Right atrium auricular region (tissue), 2 donors: ENCODE measurements at regions not wholly inside any gene's neighbourhood (a gene's known extent, or its start where the extent isn't known, plus 50 kb on each side); places are given as distances from the start of the nearest gene placed in this dataset.

Experiments used
- DNase-seq: peaks from one replicate; pipeline ENCODE4 v3.0.0-alpha.2; 2019; ENCODE audit warnings: low spot score
- H3K27ac ChIP-seq, 2 donors: fragments of 200-600 bp; sonication (generic); 1 replicate in 1 of 2; 2 replicates in 1 of 2; pipeline ENCODE4 v1.5.1; 2016 to 2019
- H3K27me3 ChIP-seq, 2 donors: fragments of 200-600 bp; sonication (generic); one replicate each; pipeline versions ENCODE4 v1.5.1 to v1.6.0; 2017 to 2019
- H3K36me3 ChIP-seq: fragments of 200-600 bp; sonication (generic); one replicate; pipeline ENCODE4 v1.5.1; 2016
- H3K4me1 ChIP-seq, 2 donors: fragments of 200-600 bp; sonication (generic); one replicate each; pipeline versions ENCODE4 v1.5.1 to v1.6.0; 2017 to 2019
- H3K4me3 ChIP-seq, 2 donors: fragments of 200-600 bp; sonication (generic); 1 replicate in 1 of 2; 2 replicates in 1 of 2; pipeline ENCODE4 v1.5.1; 2017 to 2019; ENCODE audit warnings: mild to moderate bottlenecking in 1 of 2, moderate library complexity in 1 of 2
- H3K9me3 ChIP-seq, 2 donors: fragments of 200-600 bp; sonication (generic); one replicate each; pipeline ENCODE4 v1.5.1; 2019
- TF ChIP-seq, protein P1 (sequence below), 2 donors: fragments of 200-600 bp; sonication (generic); IDR thresholded peaks; one replicate each; pipeline ENCODE4 v1.5.1; 2019; ENCODE audit warnings: antibody characterized with exemption in 2 of 2

DNA sequence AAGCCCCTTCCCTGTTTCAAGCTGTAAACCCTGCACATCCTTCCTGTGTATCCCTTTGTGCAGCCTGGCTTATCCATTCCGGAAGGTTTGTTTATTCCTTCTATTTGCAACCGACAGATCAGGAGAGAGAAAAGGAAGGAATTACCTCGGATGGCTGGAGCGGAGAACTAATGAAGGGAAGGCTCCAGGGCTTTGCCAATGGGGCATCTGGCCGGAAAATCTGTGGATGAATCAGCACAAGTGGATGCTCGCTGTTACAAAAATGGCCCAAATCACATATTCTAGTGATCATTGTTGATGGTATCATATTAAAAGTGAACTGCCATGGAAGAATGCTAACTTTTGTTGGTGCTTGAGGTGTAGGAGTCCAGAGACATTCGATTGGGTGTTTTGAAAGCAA lies 97.1 kb downstream of the AQP4 start:
- H3K4me1 ChIP-seq: no peaks in the 10 kb centered on the region
- H3K27me3 ChIP-seq: no peaks in the 10 kb centered on the region
- H3K36me3 ChIP-seq: no peaks in the 10 kb centered on the region
- H3K27ac ChIP-seq: no peak overlapping the region
- no peak overlapping the region for H3K4me3 ChIP-seq
- peaks cover 0 to 3% of the 10 kb centered on the region in 2 donors for H3K9me3 ChIP-seq
- no peak for DNase-seq
- TF ChIP-seq, protein P1, sequence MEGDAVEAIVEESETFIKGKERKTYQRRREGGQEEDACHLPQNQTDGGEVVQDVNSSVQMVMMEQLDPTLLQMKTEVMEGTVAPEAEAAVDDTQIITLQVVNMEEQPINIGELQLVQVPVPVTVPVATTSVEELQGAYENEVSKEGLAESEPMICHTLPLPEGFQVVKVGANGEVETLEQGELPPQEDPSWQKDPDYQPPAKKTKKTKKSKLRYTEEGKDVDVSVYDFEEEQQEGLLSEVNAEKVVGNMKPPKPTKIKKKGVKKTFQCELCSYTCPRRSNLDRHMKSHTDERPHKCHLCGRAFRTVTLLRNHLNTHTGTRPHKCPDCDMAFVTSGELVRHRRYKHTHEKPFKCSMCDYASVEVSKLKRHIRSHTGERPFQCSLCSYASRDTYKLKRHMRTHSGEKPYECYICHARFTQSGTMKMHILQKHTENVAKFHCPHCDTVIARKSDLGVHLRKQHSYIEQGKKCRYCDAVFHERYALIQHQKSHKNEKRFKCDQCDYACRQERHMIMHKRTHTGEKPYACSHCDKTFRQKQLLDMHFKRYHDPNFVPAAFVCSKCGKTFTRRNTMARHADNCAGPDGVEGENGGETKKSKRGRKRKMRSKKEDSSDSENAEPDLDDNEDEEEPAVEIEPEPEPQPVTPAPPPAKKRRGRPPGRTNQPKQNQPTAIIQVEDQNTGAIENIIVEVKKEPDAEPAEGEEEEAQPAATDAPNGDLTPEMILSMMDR (IDR thresholded peaks at IDR 0.05): no peak

DNA sequence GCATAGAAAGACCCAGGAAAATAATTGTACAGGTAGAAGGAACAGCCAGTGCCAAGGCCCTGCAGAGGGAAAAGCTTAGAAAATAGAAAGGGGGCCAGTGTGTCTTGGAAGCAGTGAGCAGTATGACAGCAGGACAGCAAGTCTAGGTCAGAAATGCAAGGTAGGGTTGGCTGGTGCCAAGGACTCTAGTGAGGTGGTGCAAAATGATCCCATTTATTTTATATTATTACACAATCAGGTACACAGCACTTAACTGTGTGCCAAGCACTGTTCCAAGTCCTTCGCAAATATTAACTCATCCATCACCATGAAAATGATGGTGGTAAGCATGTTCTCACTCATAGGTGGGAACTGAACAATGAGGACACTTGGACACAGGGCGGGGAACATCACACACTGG lies 100.0 kb downstream of the AQP4 start:
- TF ChIP-seq, protein P1 (IDR thresholded peaks at IDR 0.05): no peak
- Histone ChIP-seq H3K27ac (no peak overlapping the region), H3K36me3 (no peaks in the 10 kb centered on the region), H3K27me3 (no peaks in the 10 kb centered on the region), H3K4me1 (no peaks in the 10 kb centered on the region), H3K4me3 (no peak overlapping the region), H3K9me3 (peaks cover 0 to 3% of the 10 kb centered on the region in 2 donors)
- DNase-seq: no peak

DNA sequence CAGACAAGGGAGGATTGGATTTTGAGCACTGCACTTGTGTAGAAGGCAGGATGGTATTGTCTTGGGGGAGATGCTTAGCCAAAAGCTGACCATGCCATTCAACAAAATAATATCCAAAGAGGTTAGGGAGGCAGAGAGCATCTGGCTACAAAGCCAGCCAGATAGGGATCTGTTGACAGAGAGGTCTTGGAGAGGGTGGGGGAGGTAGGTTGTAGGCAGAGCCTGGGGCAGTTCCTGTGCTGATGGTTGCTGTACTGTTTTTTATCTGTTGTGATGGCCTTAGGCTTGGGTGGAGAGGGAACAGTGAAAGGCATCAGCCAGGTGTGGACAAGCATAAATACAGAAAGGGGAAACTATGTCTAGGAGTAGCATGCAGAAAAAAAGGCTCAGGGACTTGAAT lies 100.9 kb downstream of the AQP4 start:
- no peak for DNase-seq
- Histone ChIP-seq H3K4me3 (no peak overlapping the region), H3K27me3 (no peaks in the 10 kb centered on the region), H3K27ac (no peak overlapping the region), H3K36me3 (no peaks in the 10 kb centered on the region), H3K4me1 (no peaks in the 10 kb centered on the region), H3K9me3 (peaks cover 0 to 3% of the 10 kb centered on the region in 2 donors)
- TF ChIP-seq, protein P1 (IDR thresholded peaks at IDR 0.05): no peak

DNA sequence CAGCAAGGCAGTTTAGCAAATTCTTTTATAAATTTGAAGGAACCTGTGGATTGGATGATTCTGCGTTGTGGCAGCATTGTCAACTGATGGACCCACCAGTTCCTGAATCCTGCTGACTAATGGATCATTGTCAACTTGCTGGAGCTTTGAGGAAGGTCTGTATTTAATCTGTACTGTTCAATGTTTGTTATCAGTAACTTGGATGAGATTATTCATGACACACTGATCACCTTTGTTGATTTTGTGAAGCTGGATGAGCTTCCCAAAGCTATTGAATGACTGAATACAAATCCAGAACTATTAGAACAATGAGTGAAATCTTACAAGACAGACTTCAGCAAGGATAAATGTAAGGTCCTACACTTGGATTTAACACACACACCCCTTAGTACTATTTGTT lies 101.3 kb downstream of the AQP4 start:
- peaks cover 0 to 3% of the 10 kb centered on the region in 2 donors for H3K9me3 ChIP-seq
- H3K4me3 ChIP-seq: no peak overlapping the region
- no peaks in the 10 kb centered on the region for H3K27me3 ChIP-seq
- no peaks in the 10 kb centered on the region for H3K4me1 ChIP-seq
- H3K27ac ChIP-seq: no peak overlapping the region
- no peak for DNase-seq
- H3K36me3 ChIP-seq: no peaks in the 10 kb centered on the region
- TF ChIP-seq, protein P1 (IDR thresholded peaks at IDR 0.05): no peak

DNA sequence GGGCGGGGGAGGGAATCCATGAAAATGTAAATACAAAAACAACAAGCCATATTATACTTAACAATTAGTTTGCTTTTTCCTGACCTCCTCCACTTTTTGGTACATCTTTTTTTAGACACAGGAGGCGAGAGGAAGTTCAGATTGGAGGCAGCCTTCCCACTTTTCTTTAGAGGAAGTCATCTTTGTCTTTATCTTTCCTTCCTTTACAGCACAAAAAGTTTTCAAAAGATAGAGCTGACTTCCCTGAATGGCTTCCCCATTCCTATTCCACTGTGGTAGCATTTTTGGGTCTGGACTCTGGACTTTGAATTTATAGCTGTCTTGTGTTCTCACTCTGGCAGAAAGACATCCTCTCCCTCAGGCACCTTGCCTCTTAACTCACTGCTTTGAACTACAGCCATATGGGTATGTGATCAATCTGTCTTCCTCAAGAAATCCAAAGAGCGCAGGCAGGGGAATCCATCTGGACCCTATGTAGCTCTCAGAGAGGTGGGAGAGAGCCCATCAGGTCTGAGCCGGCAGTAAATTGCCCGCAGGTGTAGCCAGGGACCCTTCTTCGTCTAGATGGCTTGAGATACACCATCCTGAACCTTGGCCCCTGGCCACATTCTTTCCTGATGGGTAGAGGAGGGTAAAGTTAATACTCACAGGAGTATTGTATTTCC lies 101.9 kb downstream of the AQP4 start:
- no peak for DNase-seq
- no peaks in the 10 kb centered on the region for H3K27me3 ChIP-seq
- no peak overlapping the region for H3K4me3 ChIP-seq
- no peaks in the 10 kb centered on the region for H3K36me3 ChIP-seq
- H3K4me1 ChIP-seq: no peaks in the 10 kb centered on the region
- TF ChIP-seq, protein P1 (IDR thresholded peaks at IDR 0.05): no peak
- H3K9me3 ChIP-seq: peaks cover 0 to 3% of the 10 kb centered on the region in 2 donors
- no peak overlapping the region for H3K27ac ChIP-seq
